ENCODE measurements at regions not wholly inside any gene's neighbourhood (a gene's known extent, or its start where the extent isn't known, plus 50 kb on each side); places are given as distances from the start of the nearest gene placed in this dataset.
"Not testable (repeated sequence)": the region's sequence is repeated elsewhere in the genome, so short reads cannot be mapped to it uniquely, and the experiment has no call there.

GRCh38 chr6:27124252-27124657, 123.2 kb upstream of the PRSS16 start:
- TF ChIP-seq CTCF (IDR thresholded peaks at IDR 0.05) (no peak), POLR2A (IDR thresholded peaks at IDR 0.05) (no peak)
- Histone ChIP-seq H3K27me3 (no peaks in the 10 kb centered on the region), H3K4me1 (no peaks in the 10 kb centered on the region), H3K4me3 (no peak overlapping the region), H3K36me3 (no peaks in the 10 kb centered on the region), H3K27ac (no peak overlapping the region), H3K9me3 (no peaks in the 10 kb centered on the region)
- no peak for DNase-seq
- intact Hi-C loops (cut with DNase I; ENCODE audit: low total_unique reads) = no loop called here

GRCh38 chr6:27126046-27126814, 121.3 kb upstream of the PRSS16 start:
- intact Hi-C loops (cut with DNase I; ENCODE audit: low total_unique reads) = no loop called here
- Histone ChIP-seq H3K9me3 (no peaks in the 10 kb centered on the region), H3K27ac (peak overlapping the region; percentile 83 to 84), H3K36me3 (no peaks in the 10 kb centered on the region), H3K27me3 (no peaks in the 10 kb centered on the region), H3K4me3 (peak overlapping the region in 1 of 2 donors; percentile 29), H3K4me1 (no peaks in the 10 kb centered on the region)
- TF ChIP-seq POLR2A (IDR thresholded peaks at IDR 0.05) (no peak), CTCF (IDR thresholded peaks at IDR 0.05) (no peak)
- DNase-seq = no peak

- Histone ChIP-seq H3K4me1 (no peaks in the 10 kb centered on the region), H3K4me3 (peak overlapping the region; percentile 28 to 29)
- intact Hi-C loops (cut with DNase I; ENCODE audit: low total_unique reads) = no loop called here
Measured at GRCh38 chr6:27126815-27127537, 120.5 kb upstream of the PRSS16 start.

GRCh38 chr6:27127874-27128273, 119.6 kb upstream of the PRSS16 start:
- H3K36me3 ChIP-seq; H3K9me3 ChIP-seq; DNase-seq; H3K4me1 ChIP-seq; intact Hi-C loops (cut with DNase I; ENCODE audit: low total_unique reads); H3K4me3 ChIP-seq; H3K27me3 ChIP-seq: not testable (repeated sequence)
- peak overlapping the region; percentile 83 to 84 for H3K27ac ChIP-seq

More at GRCh38 chr6:27126815-27127537, 120.5 kb upstream of the PRSS16 start:
- H3K27me3 ChIP-seq = no peaks in the 10 kb centered on the region
- H3K36me3 ChIP-seq = no peaks in the 10 kb centered on the region
- peak overlapping the region; percentile 83 to 84 for H3K27ac ChIP-seq
- TF ChIP-seq POLR2A (IDR thresholded peaks at IDR 0.05) (peak in 1 of 2 donors; percentile 22), CTCF (IDR thresholded peaks at IDR 0.05) (peak; percentile 82 to 90 (median 86))
- H3K9me3 ChIP-seq = no peaks in the 10 kb centered on the region
- peak; percentile 87 to 93 for DNase-seq

GRCh38 chr6:27128311-27129094, 119.0 kb upstream of the PRSS16 start:
- Histone ChIP-seq H3K4me1 (no peaks in the 10 kb centered on the region), H3K9me3 (no peaks in the 10 kb centered on the region), H3K36me3 (no peaks in the 10 kb centered on the region), H3K4me3 (no peak overlapping the region), H3K27me3 (no peaks in the 10 kb centered on the region), H3K27ac (no peak overlapping the region)
- DNase-seq = no peak
- TF ChIP-seq POLR2A (IDR thresholded peaks at IDR 0.05) = no peak
- no peak for TF ChIP-seq CTCF (IDR thresholded peaks at IDR 0.05)
- intact Hi-C loops (cut with DNase I; ENCODE audit: low total_unique reads) = no loop called here

Data from uterus (tissue), 3 donors.